GM12875 (cell line): ENCODE measurements at regions not wholly inside any gene's neighbourhood (a gene's known extent, or its start where the extent isn't known, plus 50 kb on each side); places are given as distances from the start of the nearest gene placed in this dataset.

Source experiments
- H3K4me3 ChIP-seq: one replicate; pipeline ENCODE4 v1.5.1; 2011; ENCODE audit warnings: low read depth, low read length, control low read depth
- TF ChIP-seq, protein P1 (sequence below): IDR thresholded peaks from 2 replicates; pipeline ENCODE4 v1.5.1; 2011; ENCODE audit warnings: low read depth, mild to moderate bottlenecking, control low read depth, inconsistent platforms, low read length, moderate library complexity, borderline replicate concordance; ENCODE audit not compliant: insufficient read depth

DNA sequence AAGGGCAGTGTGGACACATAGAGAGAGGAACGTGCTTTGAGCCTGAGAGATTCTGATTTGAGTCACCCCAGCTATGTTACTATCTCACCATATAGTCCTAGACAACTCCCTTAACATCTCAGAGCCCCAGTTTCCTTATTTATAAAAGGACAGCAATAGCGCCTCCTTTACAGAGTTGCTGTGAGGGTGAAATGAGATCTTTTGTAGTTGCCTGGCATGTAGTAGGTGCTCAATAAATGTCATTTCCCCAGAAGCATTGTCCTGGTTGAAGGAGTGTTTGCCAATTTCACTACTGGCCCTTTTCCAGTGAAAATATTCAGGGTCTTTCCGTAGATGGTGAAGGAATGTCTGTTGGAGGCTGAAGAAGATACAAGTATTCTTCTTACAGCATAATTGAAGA is 51.3 kb upstream of the FAM180A start:
- no peak overlapping the region for H3K4me3 ChIP-seq
- TF ChIP-seq, protein P1, sequence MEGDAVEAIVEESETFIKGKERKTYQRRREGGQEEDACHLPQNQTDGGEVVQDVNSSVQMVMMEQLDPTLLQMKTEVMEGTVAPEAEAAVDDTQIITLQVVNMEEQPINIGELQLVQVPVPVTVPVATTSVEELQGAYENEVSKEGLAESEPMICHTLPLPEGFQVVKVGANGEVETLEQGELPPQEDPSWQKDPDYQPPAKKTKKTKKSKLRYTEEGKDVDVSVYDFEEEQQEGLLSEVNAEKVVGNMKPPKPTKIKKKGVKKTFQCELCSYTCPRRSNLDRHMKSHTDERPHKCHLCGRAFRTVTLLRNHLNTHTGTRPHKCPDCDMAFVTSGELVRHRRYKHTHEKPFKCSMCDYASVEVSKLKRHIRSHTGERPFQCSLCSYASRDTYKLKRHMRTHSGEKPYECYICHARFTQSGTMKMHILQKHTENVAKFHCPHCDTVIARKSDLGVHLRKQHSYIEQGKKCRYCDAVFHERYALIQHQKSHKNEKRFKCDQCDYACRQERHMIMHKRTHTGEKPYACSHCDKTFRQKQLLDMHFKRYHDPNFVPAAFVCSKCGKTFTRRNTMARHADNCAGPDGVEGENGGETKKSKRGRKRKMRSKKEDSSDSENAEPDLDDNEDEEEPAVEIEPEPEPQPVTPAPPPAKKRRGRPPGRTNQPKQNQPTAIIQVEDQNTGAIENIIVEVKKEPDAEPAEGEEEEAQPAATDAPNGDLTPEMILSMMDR = no peak
